Astrocyte (in vitro differentiated cells and primary cell): ENCODE measurements at regions not wholly inside any gene's neighbourhood (a gene's known extent, or its start where the extent isn't known, plus 50 kb on each side); places are given as distances from the start of the nearest gene placed in this dataset.

ENCODE experiments used
- CTCF ChIP-seq: IDR thresholded peaks from 2 replicates; pipeline ENCODE4 v1.5.1; 2011; ENCODE audit warnings: low read depth, mild to moderate bottlenecking, inconsistent platforms, low read length, moderate library complexity; ENCODE audit not compliant: insufficient read depth
- EZH2 ChIP-seq: IDR thresholded peaks from 2 replicates; pipeline ENCODE4 v1.6.1; 2012; ENCODE audit warnings: mild to moderate bottlenecking, low read length, inconsistent platforms; ENCODE audit not compliant: insufficient read depth

GRCh38 chr5:3394891-3395599, 200.6 kb upstream of the IRX1 start:
- no peak for TF ChIP-seq CTCF
- no peak for TF ChIP-seq EZH2
